ENCODE measurements at regions not wholly inside any gene's neighbourhood (a gene's known extent, or its start where the extent isn't known, plus 50 kb on each side); places are given as distances from the start of the nearest gene placed in this dataset.

DNA sequence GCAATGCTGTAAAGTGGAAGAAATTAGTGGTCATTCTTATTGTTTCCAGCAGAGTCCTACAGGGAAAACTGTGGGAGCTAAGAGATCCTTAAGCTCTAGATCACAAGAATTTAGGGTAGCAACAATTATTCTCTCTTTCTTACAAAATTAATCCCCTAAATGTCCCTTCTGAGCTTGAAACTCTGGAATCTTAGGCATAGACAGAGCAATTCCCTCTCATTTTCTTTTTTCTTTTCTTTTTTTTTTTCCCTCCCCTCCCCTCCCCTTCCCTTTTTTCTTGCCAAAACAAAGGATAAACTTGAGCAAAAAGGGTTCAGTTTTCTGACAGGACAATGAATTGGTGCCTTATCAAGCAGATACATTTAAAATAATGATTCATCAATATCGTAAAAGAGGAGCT lies 441.0 kb downstream of the DSC3 start (continued):
- TF ChIP-seq, protein P1, sequence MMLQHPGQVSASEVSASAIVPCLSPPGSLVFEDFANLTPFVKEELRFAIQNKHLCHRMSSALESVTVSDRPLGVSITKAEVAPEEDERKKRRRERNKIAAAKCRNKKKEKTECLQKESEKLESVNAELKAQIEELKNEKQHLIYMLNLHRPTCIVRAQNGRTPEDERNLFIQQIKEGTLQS (IDR thresholded peaks at IDR 0.05; ENCODE audit: insufficient read depth, low read depth, low read length) = no peak
- TF ChIP-seq KDM5A (IDR thresholded peaks at IDR 0.05; ENCODE audit: low read length) = no peak
- no peak for TF ChIP-seq RNF2 (IDR thresholded peaks at IDR 0.05; ENCODE audit: borderline replicate concordance, low read depth, low read length, missing control alignments, poor library complexity, severe bottlenecking)
